ENCODE measurements at regions not wholly inside any gene's neighbourhood (a gene's known extent, or its start where the extent isn't known, plus 50 kb on each side); places are given as distances from the start of the nearest gene placed in this dataset.
A peak's percentile ranks its signal among the peaks of the same experiment; 100 is the strongest.
"Not testable (repeated sequence)": the region's sequence is repeated elsewhere in the genome, so short reads cannot be mapped to it uniquely, and the experiment has no call there.

DNA sequence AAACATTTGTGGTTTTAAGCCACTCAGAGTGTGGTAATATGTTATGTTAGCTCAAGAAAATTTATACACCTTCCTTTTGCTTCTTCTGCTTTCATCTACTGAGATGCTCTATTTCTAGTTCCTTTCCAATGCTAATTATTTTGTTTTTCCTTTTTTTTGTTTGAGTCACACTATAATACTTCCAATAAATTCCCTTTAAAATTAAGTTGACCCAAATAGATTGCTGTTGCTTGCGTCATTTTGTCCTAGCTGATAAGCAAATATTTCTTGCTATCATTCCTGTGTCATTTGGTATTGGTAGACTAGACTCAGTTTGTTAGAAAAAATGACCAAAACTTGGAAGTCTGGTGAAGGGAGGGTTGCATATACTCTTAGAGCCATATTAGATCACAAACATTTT lies 437.0 kb upstream of the CNTN6 start:
- no peak for DNase-seq (ENCODE audit: low spot score)

DNA sequence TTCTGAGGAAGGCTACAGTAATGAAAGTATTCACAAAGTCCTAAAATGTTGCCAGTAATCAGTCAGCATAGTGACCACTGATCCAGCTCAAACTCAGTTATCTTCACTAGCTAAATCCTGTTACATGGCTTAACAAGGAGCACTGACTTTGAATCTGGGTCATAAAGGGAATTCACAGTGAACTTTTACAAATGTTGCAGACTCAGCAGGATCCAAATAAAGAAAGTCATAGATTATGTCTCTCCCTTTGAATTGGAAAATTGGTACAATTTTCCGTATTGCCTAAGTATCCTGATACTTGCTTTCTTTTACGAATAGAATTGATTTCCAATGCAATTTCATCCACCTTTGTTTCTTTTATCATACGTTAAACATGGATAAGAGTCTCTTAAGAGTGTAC lies 431.5 kb upstream of the CNTN6 start:
- DNase-seq (ENCODE audit: low spot score), result no peak

DNA sequence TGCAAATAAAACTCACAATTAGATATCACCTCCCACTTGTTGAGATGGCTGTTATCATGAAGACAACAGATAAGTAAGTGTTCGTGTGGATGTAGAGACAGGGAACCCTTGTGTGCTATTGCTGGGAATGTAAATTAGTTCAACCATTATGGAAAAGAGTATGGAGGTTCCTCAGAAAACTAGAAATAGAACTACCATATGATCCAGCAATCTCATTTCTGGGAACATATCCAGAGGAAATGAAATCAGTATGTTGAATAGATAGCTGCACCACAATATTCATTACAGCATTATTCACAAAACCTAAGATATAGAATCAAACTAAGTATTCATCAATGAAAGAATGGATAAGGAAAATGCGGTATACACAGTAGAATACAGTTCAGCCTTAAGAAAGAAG lies 418.7 kb upstream of the CNTN6 start:
- no peak for DNase-seq (ENCODE audit: low spot score)

GRCh38 chr3:675846-676245 lies 417.0 kb upstream of the CNTN6 start:
- DNase-seq (ENCODE audit: low spot score), result no peak

GRCh38 chr3:683770-684169 lies 409.1 kb upstream of the CNTN6 start:
- DNase-seq (ENCODE audit: low spot score), result no peak

GRCh38 chr3:690770-691169 lies 402.1 kb upstream of the CNTN6 start:
- no peak for DNase-seq (ENCODE audit: low spot score)

DNA sequence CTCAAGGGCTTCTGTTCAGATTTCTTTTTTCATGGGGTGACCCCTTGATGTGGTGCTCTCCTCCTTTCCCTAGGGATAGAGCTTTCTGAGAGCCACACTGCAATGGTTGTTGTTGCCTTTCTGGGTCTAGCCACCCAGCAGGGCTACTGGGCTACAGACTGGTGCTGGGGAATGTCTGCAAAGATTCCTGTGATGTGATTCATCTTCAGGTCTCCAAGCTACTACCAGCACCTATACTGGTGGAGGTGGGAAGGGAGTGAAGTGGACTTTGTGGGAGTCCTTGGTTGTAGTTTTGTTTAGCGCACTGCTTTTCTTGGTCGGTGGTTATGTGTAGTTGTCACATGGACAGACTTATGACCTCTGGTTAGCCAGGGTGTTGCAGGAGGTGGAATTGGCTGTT lies 392.3 kb upstream of the CNTN6 start:
- DNase-seq (ENCODE audit: low spot score), result no peak

DNA sequence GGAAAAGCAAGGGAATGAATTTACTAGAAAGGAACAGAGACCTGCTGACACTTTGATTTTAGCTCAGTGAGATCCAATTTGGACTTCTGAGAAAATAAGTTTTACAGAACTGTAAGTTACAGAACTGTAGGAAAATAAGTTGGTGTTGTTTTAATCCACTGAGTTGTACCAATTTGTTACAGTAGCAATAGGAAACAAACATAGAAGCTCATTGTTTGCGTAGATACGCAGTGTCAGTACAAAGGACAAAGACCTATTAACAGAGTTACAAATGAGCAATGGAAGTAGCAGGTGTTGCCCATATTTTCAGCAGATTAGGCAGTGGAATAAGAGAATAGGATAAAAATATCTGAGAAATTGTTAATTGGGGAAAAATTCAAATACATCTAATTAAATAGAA lies 385.8 kb upstream of the CNTN6 start:
- peak; percentile 48 for DNase-seq (ENCODE audit: low spot score)

- DNase-seq (ENCODE audit: low spot score), result no peak
These were observed 379.7 kb upstream of the CNTN6 start for GRCh38 chr3:713006-713621.

DNA sequence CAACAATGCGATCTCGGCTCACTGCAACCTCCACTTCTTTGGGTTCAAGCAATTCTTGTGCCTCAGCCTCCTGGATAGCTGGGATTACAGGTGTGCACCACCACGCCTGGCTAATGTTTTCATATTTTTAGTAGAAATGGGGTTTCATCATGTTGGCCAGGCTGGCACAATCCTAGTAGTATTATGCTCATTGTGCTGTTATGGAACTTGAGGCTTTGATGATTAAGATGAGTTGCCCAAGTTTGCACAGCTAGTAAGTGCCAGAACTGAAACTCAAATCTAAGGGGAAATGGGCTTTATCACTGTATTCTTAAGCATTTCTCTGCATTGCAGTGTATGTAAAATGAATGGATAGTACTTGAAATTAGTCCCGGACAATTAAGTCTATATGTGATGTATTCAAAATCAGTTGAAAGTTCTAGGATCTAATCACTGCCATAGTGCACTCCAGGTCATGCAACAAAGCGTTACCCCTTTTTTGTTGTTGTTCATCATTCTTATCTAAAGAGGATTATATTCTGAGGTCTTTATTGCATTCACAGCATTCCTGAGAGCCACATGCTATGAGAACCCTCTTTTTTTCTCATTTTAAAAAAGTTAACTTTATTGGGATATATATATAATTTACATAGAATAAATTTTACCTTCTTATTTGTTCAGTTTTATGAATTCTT lies 378.7 kb upstream of the CNTN6 start:
- DNase-seq (ENCODE audit: low spot score), result no peak

DNA sequence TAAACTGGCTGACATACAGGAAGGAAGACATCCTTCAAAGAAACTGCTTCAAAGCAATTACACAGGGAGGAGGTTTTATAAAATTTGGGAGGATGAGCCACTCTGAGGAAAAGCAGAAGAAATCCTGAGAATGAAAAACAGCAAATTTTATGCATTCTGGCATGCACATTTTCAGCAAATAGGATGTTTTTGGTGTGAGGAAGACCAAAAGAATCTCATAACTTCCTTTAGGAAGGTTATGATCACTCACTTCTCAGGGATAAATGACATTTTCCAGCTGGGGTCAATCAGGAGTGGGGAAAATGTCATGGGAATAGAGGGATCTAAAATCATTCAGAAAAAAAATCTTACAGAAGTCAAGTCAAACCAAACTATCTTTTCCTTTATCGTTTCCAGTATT lies 371.7 kb upstream of the CNTN6 start:
- no peak for DNase-seq (ENCODE audit: low spot score)

GRCh38 chr3:732326-732928 lies 360.4 kb upstream of the CNTN6 start:
- no peak for DNase-seq (ENCODE audit: low spot score)

DNA sequence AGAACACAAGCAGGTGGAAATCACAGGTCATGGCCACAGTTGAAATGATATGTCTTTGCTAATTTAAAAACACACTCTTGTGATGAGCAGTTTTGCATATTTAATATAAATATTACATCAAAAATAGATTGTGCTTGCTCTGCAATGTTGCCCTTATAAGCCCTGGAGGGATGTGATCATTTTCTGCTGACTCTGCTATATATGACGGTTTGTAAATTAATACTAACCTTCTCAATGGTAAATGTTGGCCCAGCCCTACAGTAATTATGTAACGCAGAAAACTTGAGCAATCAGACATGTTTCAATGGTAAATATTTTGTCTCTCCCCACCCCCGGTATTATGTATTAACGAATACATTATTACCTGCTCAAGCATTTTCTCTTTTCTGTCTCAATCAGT lies 359.5 kb upstream of the CNTN6 start:
- DNase-seq (ENCODE audit: low spot score), result no peak

DNA sequence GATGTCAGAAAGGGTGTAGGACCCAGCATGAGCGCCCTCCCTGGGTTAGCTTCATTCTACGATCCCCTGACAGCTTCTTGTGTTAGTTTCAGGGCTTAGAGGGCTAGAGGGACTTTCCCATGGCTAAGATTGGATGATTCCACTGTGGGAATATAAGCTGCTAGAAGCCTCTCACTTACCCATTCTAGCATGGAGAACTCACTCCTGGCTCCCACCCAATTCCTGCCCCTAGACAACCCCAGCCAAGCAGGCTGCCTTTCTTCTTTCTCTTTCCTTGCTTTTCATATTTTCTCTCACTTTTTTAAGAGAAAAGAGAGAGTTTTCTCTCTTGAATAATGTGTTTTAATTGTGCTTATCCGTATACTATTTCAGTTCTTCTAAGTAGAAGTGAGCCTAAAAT lies 335.1 kb upstream of the CNTN6 start:
- no peak for DNase-seq (ENCODE audit: low spot score)

DNA sequence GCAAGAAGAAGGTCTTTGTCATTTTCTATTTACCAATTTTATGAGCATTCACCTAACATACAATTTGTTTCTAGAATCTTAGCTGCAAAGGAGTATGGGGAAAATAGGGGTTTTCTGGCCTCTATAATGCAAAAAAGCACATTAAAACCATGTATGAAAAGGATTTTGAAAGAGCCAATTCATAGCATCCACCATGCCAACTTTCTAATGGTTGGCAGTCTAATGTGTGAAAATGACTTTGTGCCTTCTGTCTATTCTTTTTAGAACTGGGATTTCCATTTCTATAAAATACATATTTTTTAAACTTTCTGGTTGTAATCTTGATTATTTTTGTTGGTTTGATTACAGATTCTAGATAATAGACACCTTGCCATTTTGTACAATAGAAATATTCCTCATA lies 333.7 kb upstream of the CNTN6 start:
- DNase-seq (ENCODE audit: low spot score), result peak; percentile 6

DNA sequence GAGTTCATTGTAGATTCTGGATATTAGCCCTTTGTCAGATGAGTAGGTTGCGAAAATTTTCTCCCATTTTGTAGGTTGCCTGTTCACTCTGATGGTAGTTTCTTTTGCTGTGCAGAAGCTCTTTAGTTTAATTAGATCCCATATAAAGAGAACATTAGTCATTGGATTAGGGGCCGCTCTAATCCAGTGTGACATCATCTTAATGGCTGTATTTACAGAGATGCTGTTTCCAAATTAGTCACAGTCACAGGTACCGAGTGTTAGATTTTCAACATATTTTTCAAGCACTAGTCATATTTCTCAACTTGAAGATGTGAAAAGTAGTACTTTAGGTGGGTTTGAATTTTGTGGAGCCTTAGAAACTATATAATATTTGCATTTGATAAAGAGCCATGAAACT lies 319.4 kb upstream of the CNTN6 start:
- not testable (repeated sequence) for DNase-seq (ENCODE audit: low spot score)

- DNase-seq (ENCODE audit: low spot score), result no peak
These were observed 317.5 kb upstream of the CNTN6 start for GRCh38 chr3:775178-775880.

- DNase-seq (ENCODE audit: low spot score), result no peak
These were observed 312.3 kb upstream of the CNTN6 start for GRCh38 chr3:780505-780904.

- no peak for DNase-seq (ENCODE audit: low spot score)
These were observed 301.4 kb upstream of the CNTN6 start for GRCh38 chr3:791442-791841.

DNA sequence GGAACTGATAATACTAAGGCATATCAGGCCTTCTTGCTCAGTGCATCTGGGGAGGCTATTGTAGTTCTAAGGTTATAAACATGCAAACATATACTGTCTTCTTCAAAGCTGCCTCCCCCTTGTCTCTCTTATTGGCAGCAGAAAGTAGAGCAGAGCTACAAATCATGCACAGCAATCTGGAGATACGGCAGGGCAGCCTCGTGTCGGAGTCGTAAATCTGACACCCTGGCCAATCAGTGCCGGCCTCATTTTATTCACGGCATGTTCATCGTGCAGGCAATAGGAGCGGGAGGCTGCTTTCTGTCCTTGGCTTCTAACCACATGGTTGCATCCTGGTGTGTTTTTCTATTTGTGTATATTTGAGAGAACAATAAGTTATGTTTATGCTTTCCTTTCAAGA lies 300.2 kb upstream of the CNTN6 start:
- DNase-seq (ENCODE audit: low spot score), result no peak

- DNase-seq (ENCODE audit: low spot score), result no peak
These were observed 288.6 kb upstream of the CNTN6 start for GRCh38 chr3:804211-804610.

DNA sequence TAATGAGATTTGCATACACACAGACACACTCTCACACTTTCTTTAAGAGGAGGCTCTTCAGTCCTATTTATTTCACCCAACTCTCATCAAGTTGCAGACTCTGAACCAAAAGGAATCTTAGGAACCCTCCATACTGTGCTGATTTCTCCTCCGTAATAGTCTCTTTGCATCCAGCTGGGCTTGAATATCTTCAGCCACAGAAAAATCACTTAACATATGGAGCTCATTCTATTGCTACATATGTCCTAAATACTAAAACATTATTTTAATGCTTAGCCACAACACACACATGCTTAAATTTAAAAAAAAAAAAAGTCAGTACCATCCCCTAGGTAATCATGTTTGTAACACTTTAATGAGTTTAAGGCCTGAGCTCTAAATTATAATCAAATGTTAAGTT lies 287.5 kb upstream of the CNTN6 start:
- no peak for DNase-seq (ENCODE audit: low spot score)

- DNase-seq (ENCODE audit: low spot score), result no peak
These were observed 286.8 kb upstream of the CNTN6 start for GRCh38 chr3:806006-806405.

Measured in Ammon's horn (tissue), 1 donor.